Activated CD4-positive, alpha-beta T cell treated with anti-CD3 and anti-CD28 coated beads, Interleukin-2, Interleukin-6, amounts not matched to agents 100 ng/mL and 50 ng/mL, durations not matched to agents 16 hours and 8 hours (primary cell): ENCODE measurements at regions not wholly inside any gene's neighbourhood (a gene's known extent, or its start where the extent isn't known, plus 50 kb on each side); places are given as distances from the start of the nearest gene placed in this dataset.

Source experiments
- DNase-seq: peaks from one replicate; pipeline ENCODE4 v3.0.0-alpha.2; 2020

- no peak for DNase-seq
Measured at GRCh38 chrX:109843963-109844751, 111.1 kb upstream of the ACSL4 start.

GRCh38 chrX:109844986-109845385 lies 111.9 kb upstream of the ACSL4 start:
- DNase-seq, result no peak

GRCh38 chrX:109845996-109846395 lies 112.9 kb upstream of the ACSL4 start:
- no peak for DNase-seq

GRCh38 chrX:109847257-109848187 lies 114.5 kb upstream of the ACSL4 start:
- DNase-seq, result peak; percentile 9

- DNase-seq, result peak; percentile 6
Measured at GRCh38 chrX:109848461-109849050, 115.5 kb upstream of the ACSL4 start.

- DNase-seq, result no peak
Measured at GRCh38 chrX:109854096-109854495, 121.0 kb upstream of the ACSL4 start.

GRCh38 chrX:109855501-109855900 lies 122.4 kb upstream of the ACSL4 start:
- DNase-seq, result no peak

GRCh38 chrX:109856974-109857373 lies 123.9 kb upstream of the ACSL4 start:
- peak; percentile 49 for DNase-seq

GRCh38 chrX:109857584-109858228 lies 124.6 kb upstream of the ACSL4 start:
- DNase-seq, result no peak

- no peak for DNase-seq
Measured at GRCh38 chrX:109858602-109859341, 125.7 kb upstream of the ACSL4 start.

- no peak for DNase-seq
Measured at GRCh38 chrX:109859651-109860050, 126.6 kb upstream of the ACSL4 start.

- DNase-seq, result no peak
Measured at GRCh38 chrX:109862433-109862832, 129.4 kb upstream of the ACSL4 start.

GRCh38 chrX:109863811-109864210 lies 130.8 kb upstream of the ACSL4 start:
- DNase-seq, result no peak

- no peak for DNase-seq
Measured at GRCh38 chrX:109871121-109871888, 131.6 kb upstream of the TMEM164 start.

GRCh38 chrX:109872021-109872732 lies 130.7 kb upstream of the TMEM164 start:
- no peak for DNase-seq

- DNase-seq, result no peak
Measured at GRCh38 chrX:109873574-109873973, 129.3 kb upstream of the TMEM164 start.

GRCh38 chrX:109873983-109874382 lies 128.9 kb upstream of the TMEM164 start:
- DNase-seq, result no peak

- no peak for DNase-seq
Measured at GRCh38 chrX:109874548-109874947, 128.4 kb upstream of the TMEM164 start.

GRCh38 chrX:109875831-109876230 lies 127.1 kb upstream of the TMEM164 start:
- no peak for DNase-seq

GRCh38 chrX:109878236-109878635 lies 124.7 kb upstream of the TMEM164 start:
- no peak for DNase-seq

GRCh38 chrX:109879991-109880390 lies 122.9 kb upstream of the TMEM164 start:
- DNase-seq, result no peak
